Stimulated activated CD8-positive, alpha-beta memory T cell treated with anti-CD3 and anti-CD28 coated beads, Interleukin-12 subunit alpha, Interleukin-12 subunit beta, amount 100 ng/mL, for 4 hours (primary cell): ENCODE measurements at regions not wholly inside any gene's neighbourhood (a gene's known extent, or its start where the extent isn't known, plus 50 kb on each side); places are given as distances from the start of the nearest gene placed in this dataset.
"Not testable (repeated sequence)": the region's sequence is repeated elsewhere in the genome, so short reads cannot be mapped to it uniquely, and the experiment has no call there.

Experiments
- DNase-seq: peaks from one replicate; pipeline ENCODE4 v3.0.0-alpha.2; 2020; ENCODE audit warnings: low read depth

- DNase-seq: no peak
Observed at GRCh38 chr2:44086629-44087028, 82.0 kb upstream of the PPM1B start.

GRCh38 chr2:44087036-44087713 is 81.5 kb upstream of the PPM1B start:
- DNase-seq: peak; percentile 61

- no peak for DNase-seq
Observed at GRCh38 chr2:44087714-44088092, 81.0 kb upstream of the PPM1B start.

- DNase-seq: not testable (repeated sequence)
Observed at GRCh38 chr2:44092519-44092918, 76.2 kb upstream of the PPM1B start.

- DNase-seq: no peak
Observed at GRCh38 chr2:44093970-44094369, 74.7 kb upstream of the PPM1B start.

- no peak for DNase-seq
Observed at GRCh38 chr2:44097322-44097907, 71.3 kb upstream of the PPM1B start.

- DNase-seq: no peak
Observed at GRCh38 chr2:44098050-44098449, 70.6 kb upstream of the PPM1B start.

GRCh38 chr2:44098891-44099290 is 69.8 kb upstream of the PPM1B start:
- no peak for DNase-seq

- no peak for DNase-seq
Observed at GRCh38 chr2:44100351-44100750, 68.3 kb upstream of the PPM1B start.

GRCh38 chr2:44101246-44101645 is 67.4 kb upstream of the PPM1B start:
- DNase-seq: no peak

- DNase-seq: no peak
Observed at GRCh38 chr2:44102790-44103562, 65.7 kb upstream of the PPM1B start.

GRCh38 chr2:44103639-44104038 is 65.0 kb upstream of the PPM1B start:
- DNase-seq: no peak

GRCh38 chr2:44104855-44105271 is 63.8 kb upstream of the PPM1B start:
- no peak for DNase-seq

- not testable (repeated sequence) for DNase-seq
Observed at GRCh38 chr2:44106509-44106908, 62.2 kb upstream of the PPM1B start.

GRCh38 chr2:44107086-44107740 is 61.5 kb upstream of the PPM1B start:
- DNase-seq: no peak

- no peak for DNase-seq
Observed at GRCh38 chr2:44107974-44108373, 60.7 kb upstream of the PPM1B start.

- no peak for DNase-seq
Observed at GRCh38 chr2:44109166-44109565, 59.5 kb upstream of the PPM1B start.

- DNase-seq: no peak
Observed at GRCh38 chr2:44110444-44110843, 58.2 kb upstream of the PPM1B start.

GRCh38 chr2:44112096-44112495 is 56.6 kb upstream of the PPM1B start:
- DNase-seq: no peak

- DNase-seq: no peak
Observed at GRCh38 chr2:44116319-44116718, 52.4 kb upstream of the PPM1B start.

GRCh38 chr2:44118257-44118656 is 50.4 kb upstream of the PPM1B start:
- no peak for DNase-seq
